Suppressor macrophage treated with lipopolysaccharide for 4 hours (primary cell): ENCODE measurements at regions not wholly inside any gene's neighbourhood (a gene's known extent, or its start where the extent isn't known, plus 50 kb on each side); places are given as distances from the start of the nearest gene placed in this dataset.
"Not testable (repeated sequence)": the region's sequence is repeated elsewhere in the genome, so short reads cannot be mapped to it uniquely, and the experiment has no call there.

ENCODE experiments used
- DNase-seq: peaks from one replicate; pipeline ENCODE4 v3.0.0-alpha.2; 2020

DNA sequence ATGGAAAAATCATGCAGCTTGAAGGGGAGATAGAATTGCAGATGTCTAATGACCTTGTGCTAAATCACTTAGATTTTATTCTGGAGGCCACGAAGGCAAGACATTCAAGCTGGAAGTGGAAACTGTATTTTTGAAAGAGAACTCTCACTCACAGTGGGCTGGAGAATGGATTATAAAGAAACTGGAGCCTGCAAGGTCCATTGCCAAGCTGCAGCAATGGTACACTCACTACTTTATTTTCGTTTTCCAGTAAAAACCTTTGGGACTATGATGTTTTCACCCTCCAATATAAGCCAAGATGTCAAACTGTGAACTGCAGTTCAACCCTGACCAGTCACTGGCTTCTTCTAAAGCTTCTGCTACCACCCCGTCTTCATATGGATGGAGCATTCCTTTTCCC lies 62.0 kb downstream of the SKIDA1 start:
- DNase-seq: no peak

DNA sequence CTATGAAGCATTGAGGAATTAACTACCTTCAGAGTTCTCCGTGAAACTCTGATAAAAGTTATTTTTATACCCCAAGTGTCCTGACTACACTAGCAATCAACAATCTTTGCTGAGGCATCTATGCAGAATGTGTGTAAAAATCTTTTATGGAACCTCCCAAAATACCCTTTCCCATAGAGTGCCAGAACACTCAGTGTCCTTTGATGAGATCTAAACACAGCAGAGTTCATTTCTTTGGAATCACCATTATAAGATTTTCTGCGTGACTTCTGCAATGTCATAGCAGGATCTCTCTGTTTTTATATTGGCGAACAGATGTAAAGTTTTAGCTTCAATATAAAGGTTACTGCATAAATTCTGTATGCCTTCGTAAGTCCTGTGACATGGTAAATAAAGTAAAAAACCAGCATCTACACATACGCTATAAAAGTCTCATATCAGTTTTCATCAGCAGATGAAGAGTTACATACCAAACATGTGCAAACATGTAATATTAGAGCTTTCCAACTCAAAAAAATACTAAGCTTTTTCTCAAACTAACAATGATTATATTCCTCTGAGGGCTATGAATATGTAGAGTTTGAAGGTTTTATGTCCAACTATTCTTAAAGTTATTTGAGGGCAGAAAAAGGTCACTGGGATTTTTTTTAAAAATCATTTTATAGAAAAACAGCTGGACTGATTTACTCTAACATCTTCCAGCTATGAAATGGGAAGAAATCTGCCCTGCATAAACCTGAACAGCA lies 67.2 kb downstream of the SKIDA1 start:
- DNase-seq: no peak

DNA sequence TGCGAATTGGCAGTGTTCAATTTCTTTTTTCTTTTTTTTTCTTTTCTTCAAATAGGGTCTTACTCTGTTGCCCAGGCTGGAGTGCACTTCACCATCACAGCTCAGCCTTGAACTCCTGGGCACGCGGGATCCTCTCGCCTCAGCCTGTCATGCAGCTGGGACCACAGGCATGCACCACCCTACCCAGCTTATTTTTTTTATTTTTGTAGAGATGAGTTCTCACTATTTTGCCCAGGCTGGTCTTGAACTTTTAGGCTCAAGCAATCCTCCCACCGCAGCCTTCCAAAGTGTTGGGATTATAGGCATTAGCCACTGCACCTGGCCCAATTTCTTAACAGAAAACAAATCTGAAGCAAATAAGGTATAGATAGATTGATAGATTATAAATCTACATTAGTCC lies 69.3 kb downstream of the SKIDA1 start:
- no peak for DNase-seq

DNA sequence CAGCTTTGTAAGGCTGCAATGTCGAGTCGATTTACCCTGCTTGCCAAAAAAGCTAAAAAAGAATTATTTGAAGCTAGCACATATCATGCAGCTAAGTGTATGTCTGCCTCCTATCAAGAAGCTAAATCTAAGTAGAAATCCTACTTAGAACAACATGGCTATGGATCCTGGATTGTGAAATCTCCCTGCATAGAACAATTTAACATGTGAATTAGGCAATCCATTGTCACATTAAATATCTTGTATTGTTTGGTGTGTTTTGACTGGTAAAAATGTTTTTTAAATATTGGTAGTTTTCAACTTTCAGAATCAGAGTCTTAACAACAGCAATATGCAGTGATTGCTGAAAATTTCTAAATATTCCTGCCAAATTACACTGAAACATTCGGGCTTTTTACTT lies 73.3 kb downstream of the SKIDA1 start:
- no peak for DNase-seq

DNA sequence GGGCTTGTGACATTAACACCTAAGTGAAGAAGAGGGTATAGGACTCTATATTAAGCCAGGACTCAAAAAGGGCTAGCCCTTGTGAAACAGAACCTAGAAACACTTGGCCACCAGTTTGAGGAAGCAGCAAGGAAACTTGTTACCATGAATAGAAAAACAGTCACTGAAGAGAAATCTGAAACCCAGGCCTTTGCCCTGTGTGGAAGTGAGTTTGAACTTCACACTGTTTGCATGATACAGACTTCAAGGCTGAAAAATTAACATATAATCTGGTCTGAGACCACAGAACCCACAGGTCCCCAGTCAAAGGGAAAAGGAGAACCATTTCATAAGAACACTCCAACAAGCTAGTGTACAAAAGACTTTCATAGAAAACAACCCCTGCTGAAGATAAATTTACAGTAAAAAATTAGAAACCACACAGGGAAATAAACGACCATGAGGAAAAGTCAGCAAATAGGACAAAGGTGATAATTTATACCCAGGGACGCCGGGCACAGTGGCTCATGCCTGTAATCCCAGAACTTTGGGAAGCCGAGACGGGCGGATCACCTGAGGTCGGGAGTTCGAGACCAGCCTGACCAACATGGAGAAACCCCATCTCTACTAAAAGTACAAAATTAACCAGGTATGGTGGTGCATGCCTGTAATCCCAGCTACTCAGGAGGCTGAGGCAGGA lies 76.1 kb downstream of the SKIDA1 start:
- peak; percentile 2 for DNase-seq

DNA sequence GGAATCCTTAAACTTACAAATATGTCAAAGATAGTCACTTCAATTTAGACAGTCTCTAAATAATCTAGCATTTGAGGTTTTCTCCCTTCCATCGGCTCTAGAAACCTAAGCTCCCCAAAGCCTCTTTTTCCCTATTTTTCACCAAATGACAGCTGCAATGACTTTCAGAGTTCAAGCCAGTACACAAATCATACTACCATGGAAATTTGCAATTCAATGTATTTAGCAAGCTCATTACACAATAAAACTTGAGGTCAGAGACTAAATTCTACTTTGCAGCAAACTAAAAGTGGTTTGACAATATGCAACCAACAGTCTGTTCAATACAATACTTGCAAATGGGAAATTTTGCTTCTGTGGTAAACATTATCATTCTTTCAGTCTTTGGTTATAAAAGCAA lies 80.3 kb downstream of the SKIDA1 start:
- no peak for DNase-seq

DNA sequence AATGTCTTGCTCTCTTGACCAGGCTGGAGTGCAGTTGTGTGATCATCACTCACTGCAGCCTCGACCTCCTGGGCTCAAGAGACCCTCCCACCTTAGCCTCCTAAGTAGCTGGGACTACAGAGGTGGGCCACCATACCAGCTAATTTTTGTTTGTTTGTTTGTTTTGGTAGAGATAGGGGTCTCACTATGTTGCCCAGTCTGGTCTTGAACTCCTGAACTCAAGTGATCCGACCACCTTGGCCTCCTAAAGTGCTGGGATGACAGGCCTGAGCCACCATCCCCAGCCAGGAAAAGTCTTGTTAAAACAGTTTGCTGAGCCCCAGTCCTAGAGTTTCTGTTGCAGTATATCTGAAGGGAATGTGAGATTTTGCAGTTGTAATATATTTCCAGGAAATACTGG lies 83.9 kb downstream of the SKIDA1 start:
- DNase-seq: no peak

DNA sequence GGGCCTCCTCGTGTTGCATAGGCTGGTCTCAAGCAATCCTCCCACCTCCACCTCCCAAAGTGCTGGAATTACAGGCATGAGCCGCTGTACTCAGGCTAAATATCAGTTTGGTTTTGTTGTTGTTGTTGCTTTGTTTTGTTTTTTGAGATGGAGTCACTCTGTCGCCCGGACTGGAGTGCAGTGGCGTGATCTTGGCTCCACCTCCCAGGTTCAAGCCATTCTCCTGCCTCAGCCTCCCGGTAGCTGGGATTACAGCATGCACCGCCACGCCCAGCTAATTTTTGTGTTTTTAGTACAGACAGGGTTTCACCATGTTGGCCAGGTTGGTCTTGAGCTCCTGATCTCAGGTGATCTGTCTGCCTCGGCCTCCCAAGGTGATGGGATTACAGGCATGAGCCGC lies 86.6 kb downstream of the SKIDA1 start:
- not testable (repeated sequence) for DNase-seq

DNA sequence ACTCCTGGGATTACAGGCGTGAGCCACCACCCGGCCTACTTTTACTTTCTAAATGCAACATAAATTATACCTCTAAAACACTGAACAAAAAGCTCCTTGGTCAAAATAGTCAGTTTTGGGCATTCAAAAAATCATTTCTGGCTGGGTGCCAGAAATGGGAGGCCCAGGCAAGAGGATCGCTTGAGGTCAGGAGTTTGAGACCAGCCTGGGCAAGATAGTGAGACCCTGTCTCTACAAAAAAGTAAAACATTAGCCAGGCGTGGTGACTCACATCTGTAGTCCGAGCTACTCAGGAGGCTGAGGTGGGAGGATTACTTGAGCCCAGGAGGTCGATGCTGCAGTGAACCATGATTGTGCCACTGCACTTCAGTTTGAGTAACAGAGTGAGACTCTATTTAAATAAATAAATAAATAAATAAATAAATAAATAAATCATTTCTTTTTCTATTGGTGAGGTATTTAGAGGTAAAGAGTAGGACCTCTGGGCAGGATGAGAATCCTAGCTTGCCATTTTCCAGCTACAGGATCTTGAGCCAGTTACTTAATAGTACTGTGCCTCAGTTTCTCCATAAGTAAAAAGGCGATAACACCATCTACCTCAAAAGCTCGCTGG lies 87.6 kb downstream of the SKIDA1 start:
- DNase-seq: no peak

DNA sequence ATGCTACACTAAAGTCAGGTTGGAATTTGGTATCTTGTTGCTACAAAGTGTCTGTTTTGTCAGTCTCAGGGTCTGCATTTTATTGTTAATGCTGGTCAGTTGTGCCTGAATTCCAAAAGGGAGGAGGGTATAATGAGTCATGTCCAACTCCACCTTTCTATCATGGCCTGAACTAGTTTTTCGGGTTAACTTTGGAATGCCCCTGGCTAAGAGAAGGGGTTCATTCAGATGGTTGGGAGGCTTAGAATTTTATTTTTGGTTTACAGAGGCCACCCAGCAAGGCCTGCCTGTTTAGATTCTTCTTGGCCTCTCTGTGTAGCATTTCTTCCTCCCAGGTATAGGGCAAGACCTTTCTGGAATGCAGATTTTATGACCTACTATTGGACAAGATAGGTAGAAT lies 93.2 kb downstream of the SKIDA1 start:
- DNase-seq: no peak

DNA sequence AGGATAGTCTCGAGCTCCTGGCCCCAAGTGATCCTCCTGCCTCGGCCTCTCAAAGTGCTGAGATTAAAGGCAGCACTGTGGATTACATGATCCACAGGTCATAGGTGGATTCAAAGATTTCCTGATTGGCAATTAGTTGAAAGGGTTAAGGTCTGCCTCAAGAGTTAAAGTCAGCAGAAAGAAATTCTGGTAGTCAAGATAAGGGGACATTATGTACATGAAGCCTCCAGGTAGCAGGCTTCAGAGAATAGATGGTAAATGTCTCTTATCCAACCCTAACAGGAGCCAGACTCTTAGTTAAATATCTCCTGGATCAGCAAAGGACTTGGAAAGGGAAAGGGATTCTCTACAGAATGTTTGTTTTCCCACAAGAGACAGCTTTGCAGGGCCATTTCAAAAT lies 93.7 kb downstream of the SKIDA1 start:
- DNase-seq: no peak

DNA sequence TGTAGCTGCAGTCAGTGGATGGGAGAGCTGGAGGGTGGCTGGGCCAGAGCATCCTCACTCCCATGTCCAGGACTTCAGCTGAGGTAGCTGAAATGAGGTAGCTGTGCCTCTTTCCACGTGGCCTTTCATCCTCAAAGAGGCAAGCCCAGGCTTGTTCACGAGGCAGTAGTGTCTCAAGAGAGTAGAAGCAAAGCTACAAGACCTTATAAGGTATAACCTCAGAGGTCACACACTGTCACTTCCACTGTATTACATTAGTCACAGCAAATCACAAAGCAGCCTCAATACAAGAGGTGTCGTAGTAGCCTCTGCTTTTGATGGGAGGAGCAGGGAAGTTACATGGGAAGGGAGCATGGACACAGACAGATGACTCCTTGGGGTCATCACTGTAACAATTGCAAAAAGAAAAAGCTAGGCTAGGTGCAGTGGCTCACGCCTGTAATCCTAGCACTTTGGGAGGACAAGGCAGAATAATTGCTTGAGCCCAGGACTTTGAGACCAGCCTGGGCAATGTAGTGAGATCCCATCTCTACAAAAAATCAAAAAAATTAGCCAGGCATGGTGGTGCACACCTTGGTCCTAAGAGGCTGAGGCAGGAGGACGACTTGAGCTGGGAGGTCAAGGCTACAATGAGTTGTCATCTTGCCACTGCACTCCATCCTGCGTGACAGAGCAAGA lies 97.5 kb downstream of the SKIDA1 start:
- DNase-seq: no peak

DNA sequence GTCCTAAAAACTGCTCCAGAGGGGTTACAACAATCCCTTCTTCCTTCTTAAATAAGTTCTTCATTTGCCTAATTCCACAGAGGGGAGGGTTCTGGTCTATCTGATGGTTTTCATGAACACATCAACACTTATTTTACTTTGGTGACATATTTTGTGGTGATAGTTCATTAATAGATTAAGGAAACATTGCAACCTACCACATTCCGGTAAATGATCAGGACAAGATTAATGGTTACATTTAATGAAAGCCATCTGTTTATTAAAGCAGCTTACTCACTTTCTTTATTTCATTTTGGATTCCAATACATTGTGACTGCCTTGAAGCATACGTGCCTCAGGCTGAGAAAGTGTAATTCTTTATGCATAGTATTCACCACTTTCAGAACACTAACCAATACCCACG lies 101.0 kb downstream of the SKIDA1 start:
- DNase-seq: no peak

DNA sequence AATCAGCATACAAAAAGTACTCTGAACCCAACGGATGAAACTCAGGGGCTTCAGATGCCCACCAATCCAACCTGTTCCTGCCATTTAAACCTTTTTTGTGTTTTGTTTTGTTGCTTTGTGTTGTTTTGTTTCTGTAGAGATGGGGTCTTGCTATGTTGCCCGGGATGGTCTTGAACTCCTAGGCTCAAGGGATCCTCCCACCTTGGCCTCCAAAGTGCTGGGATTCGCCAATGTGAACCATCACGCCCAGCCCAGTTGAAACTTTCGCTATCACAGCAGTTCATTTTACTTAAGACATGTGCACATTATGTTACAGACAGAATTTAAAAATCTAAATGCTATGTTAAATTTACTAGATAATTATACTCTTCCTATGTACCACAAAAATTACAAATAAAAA lies 101.6 kb downstream of the SKIDA1 start:
- no peak for DNase-seq

DNA sequence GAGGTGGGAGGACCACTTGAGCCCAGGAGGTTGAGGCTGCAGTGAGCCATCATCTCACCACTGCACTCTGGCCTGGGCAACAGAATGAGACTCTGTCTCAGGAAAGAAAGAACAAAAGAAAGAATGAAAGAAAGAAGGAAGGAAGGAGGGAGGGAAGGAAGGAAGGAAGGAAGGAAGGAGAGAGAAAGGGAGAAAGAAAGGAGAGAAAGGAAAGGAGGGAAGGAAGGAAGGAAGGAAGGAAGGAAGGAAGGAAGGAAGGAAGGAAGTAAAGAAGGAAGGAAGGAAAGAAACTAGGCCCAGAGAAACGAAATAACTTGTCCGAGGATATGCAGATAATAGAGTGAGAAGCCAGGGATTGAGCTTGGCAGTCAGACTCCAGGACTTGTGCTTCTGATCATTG lies 102.1 kb downstream of the SKIDA1 start:
- no peak for DNase-seq

DNA sequence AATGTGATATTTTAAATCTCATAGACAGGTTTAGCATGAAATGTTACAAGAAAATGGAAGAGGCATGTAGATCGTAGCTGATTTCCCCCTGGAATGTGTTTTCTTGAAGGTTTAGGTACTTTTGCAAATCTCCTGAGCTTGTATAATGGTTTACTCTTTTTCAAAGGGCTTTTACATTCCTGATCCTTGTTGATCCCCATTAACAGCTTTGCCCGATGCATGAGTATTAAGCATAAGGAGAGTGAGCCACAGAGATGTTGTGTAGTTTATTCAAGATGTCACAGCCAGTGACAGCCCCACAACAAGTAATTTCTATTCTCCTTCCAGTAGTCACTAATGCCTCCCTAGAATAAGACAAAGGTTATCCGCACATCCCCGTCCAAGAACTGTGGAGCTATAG lies 103.7 kb downstream of the SKIDA1 start:
- no peak for DNase-seq

DNA sequence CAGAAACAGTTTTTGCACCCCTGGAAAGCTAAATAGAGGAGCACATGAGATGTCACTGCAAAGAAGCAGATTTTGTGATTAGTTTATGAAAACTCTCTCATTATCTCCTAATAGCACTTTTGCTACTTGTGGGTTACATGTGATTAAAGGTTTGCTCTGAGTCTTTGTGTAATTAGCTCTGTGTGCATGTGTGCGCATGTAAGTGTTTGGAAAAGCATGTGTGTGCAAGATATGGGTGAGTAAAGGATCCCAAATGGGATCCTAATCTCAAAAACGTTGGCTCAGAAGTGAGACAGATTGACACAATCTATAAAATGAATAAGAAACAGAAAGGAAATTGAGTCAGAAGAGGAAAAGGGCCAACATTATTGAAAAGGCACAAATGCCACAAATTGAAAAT lies 104.5 kb downstream of the SKIDA1 start:
- no peak for DNase-seq

DNA sequence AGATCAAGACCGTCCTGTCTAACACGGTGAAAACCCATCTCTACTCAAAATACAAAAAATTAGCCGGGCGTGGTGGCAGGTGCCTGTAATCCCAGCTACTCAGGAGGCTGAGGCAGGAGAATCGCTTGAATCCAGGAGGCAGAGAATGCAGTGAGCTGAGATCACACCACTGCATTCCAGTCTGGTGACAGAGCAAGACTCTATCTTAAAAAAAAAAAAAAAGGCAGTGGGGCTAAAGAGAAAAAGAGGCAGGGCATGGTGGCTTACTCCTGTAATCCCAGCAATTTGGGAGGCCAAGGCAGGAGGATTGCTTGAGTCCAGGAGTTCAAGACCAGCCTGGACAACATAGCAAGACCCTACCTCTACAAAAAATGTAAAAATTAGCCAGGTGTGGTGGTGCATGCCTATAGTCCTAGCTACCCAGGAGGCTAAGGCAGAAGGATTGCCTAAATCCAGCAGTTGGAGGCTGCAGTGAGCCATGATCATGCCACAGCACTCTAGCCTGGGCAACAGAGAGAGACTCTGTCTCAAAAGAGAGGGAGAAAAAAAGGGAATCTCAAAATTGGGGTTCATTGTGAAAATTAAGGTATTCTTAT lies 106.4 kb downstream of the SKIDA1 start:
- not testable (repeated sequence) for DNase-seq

DNA sequence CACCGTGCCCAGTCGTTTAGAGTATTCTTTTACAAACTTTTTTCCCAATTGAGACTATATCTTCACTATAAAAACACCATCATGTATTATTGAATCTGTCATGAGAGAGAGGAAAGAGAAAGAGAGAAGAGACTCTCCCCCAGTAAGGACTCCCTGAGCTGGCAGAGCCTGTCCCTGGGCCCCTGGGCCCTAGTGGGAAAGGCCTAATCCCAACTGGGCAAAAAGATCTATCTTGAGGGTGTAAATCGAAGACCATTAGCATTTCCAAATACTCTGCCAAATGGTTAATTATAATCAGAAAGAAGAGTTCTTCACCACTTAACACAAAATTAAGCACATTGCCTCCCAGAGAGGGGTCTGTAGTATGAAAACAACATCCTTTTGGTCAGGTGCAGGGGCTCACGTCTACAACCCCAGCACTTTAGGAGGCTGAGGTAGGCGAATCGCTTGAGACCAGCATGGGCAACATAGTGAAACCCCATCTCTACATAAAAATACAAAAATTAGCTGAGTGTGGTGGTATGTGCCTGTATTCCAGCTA lies 108.2 kb downstream of the SKIDA1 start:
- DNase-seq: no peak

DNA sequence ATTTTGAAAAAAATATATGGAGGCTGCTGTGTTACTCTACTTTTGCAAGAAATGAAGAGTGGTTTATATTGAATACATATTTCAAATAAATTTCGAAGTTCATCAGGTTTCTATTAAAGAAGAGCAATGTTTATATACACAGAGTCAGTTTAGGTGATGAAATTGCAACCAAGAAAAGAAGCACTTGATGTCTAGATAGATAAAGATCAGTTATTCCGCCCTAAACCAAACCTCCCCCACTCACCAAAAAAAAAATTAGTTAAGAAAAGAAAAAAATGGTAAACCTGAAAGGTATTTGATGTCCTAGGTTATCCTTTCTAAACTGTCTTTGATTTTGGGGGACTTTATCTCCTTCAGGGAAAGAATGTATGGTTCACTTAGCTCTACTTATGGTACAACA lies 111.8 kb downstream of the SKIDA1 start:
- DNase-seq: no peak

DNA sequence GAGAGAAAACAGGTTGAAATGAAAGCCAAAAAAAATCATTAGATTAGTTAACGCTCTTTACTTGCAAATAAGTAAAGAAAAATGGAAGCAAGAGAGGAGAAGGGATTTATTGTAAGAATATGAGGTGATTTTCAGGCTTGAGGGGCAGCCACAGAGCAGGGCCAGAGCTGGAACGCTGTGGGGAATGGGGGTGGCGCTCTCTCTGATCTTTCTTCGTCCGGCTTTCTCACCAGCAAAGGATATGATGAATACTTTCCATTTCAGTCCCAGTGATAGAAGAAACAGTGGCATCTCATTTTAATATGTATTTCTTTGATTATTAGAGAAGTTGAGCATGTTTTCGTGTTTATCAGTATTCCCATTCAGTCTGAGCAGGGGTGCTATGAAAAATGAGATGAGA lies 112.2 kb downstream of the SKIDA1 start:
- no peak for DNase-seq

DNA sequence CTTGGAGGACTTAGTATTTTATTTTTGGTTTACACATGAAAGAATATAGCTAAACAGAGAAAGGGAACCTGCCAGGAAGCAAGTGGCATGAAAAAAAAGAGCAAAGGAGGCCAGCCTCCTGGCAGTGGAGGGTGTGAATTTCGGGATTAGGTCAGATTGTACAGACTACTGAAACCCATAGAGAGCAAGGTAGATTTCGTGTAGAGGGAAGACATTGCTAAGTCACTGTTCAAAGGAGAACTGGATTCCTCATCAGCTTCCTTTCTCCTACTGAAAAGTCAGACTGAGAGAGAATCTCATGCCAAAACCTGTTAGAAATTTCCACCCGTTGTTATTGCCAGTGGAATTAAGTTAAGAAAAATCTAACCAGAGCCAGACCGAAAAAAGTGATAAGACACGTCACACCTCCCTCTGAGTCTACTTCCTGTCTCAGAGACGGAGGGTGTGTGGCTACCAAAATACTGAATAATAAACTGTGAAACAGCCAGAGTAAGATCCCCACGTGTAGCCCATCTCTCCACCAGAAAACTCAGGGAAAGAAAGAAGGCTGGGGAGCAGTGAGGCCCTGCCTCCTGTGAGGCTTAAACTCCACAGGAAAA lies 118.8 kb downstream of the SKIDA1 start:
- no peak for DNase-seq

DNA sequence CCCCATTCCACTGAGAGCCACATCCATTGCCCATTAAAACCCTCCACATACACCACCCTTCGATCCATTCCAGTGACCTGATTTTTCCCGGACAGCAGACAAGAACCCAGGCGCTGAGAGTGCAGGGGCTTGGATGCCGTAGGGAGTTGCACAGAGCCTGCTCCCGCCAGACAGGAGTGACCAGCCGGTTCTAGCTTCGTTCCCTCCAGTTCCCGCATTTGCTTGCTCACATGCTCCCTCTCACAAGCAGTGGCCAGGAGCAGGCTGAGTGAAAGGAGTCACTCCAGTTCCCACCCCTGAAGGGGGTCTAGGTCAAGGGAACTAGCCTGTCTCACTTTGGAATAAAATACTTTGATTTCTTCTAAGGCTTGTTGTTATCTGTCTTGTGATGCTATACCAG lies 119.5 kb downstream of the SKIDA1 start:
- DNase-seq: no peak
